PC-9 (cell line): ENCODE measurements at regions not wholly inside any gene's neighbourhood (a gene's known extent, or its start where the extent isn't known, plus 50 kb on each side); places are given as distances from the start of the nearest gene placed in this dataset.
A peak's percentile ranks its signal among the peaks of the same experiment; 100 is the strongest.

Experiments used
- BruUV-seq: library from RNA; stranded (reverse); fragments of 400-500 nt; replicated peaks from 2 replicates; lab custom pipeline; 2021; lab: Mats Ljungman, UMichigan
- CTCF ChIA-PET: fragments of 300-600 bp; sonication (Branson Sonifier 250); formaldehyde crosslinking; loops from one replicate; lab custom pipeline; 2022; ENCODE audit warnings: antibody characterized with exemption; lab: Charles Lee
- POLR2A ChIA-PET: fragments of 300-600 bp; sonication (Branson Sonifier 250); formaldehyde crosslinking; loops from one replicate; lab custom pipeline; 2022; ENCODE audit warnings: antibody characterized with exemption; ENCODE audit not compliant: unreplicated experiment; lab: Charles Lee
- DNase-seq, 2 experiments: peaks; one replicate each; pipeline versions ENCODE4 v3.0.0 to v3.0.0-alpha.2; 2015 to 2022; ENCODE audit warnings: mixed read lengths in 1 of 2
- H2AFZ ChIP-seq: fragments of 200-600 bp; sonication (generic); 2 replicates; pipeline ENCODE4 v1.8.1; 2017; ENCODE audit warnings: antibody characterized with exemption
- H3F3A ChIP-seq: fragments of 200-600 bp; sonication (generic); 2 replicates; pipeline ENCODE4 v1.8.1; 2017; ENCODE audit warnings: antibody characterized with exemption, mild to moderate bottlenecking, low read depth; ENCODE audit not compliant: insufficient read depth
- H3K27ac ChIP-seq: fragments of 200-600 bp; sonication (generic); 2 replicates; pipeline ENCODE4 v1.6.1; 2016; ENCODE audit warnings: mixed run types
- H3K27me3 ChIP-seq: fragments of 200-600 bp; sonication (generic); 2 replicates; pipeline ENCODE4 v1.6.1; 2016; ENCODE audit warnings: low read depth, mixed run types; ENCODE audit not compliant: insufficient read depth
- H3K36me3 ChIP-seq: fragments of 200-600 bp; sonication (generic); 2 replicates; pipeline ENCODE4 v1.6.1; 2016; ENCODE audit warnings: low read depth, mixed run types
- H3K4me1 ChIP-seq: fragments of 200-600 bp; sonication (generic); replicated peaks from 2 replicates; pipeline ENCODE4 v1.6.1; 2016; ENCODE audit warnings: mixed run types; ENCODE audit not compliant: insufficient read depth
- H3K4me2 ChIP-seq: fragments of 200-600 bp; sonication (generic); 2 replicates; pipeline ENCODE4 v1.6.1; 2017; ENCODE audit warnings: mixed run types
- H3K4me3 ChIP-seq: fragments of 200-600 bp; sonication (generic); 2 replicates; pipeline ENCODE4 v1.6.1; 2016; ENCODE audit warnings: mixed run types
- H3K79me2 ChIP-seq: fragments of 200-600 bp; sonication (generic); 2 replicates; pipeline ENCODE4 v1.6.1; 2017; ENCODE audit warnings: low read depth, mixed run types
- H3K9me2 ChIP-seq: fragments of 200-600 bp; sonication (generic); 2 replicates; pipeline ENCODE4 v1.8.1; 2017; ENCODE audit warnings: mild to moderate bottlenecking; ENCODE audit not compliant: insufficient read depth
- H3K9me3 ChIP-seq: fragments of 200-600 bp; sonication (generic); 2 replicates; pipeline ENCODE4 v1.8.1; 2016; ENCODE audit warnings: low read depth; ENCODE audit not compliant: insufficient read depth
- H4K20me1 ChIP-seq: fragments of 200-600 bp; sonication (generic); 2 replicates; pipeline ENCODE4 v1.8.1; 2017; ENCODE audit not compliant: insufficient read depth
- EZH2 ChIP-seq: fragments of 200-600 bp; sonication (generic); IDR thresholded peaks from 2 replicates; pipeline ENCODE4 v1.8.0; 2017; ENCODE audit warnings: antibody characterized with exemption, low read depth
- intact Hi-C: fragments of 100-400 bp; cut with micrococcal nuclease; formaldehyde crosslinking; loops from one replicate; pipeline ENCODE4 v1.10.0; 2022; ENCODE audit not compliant: unreplicated experiment
- TF ChIP-seq, protein P1 (sequence below): fragments of 200-600 bp; sonication (generic); conservative IDR thresholded peaks from 2 replicates; pipeline ENCODE4 v1.6.1; 2017; ENCODE audit warnings: mixed run types, antibody characterized with exemption, mild to moderate bottlenecking, moderate library complexity

DNA sequence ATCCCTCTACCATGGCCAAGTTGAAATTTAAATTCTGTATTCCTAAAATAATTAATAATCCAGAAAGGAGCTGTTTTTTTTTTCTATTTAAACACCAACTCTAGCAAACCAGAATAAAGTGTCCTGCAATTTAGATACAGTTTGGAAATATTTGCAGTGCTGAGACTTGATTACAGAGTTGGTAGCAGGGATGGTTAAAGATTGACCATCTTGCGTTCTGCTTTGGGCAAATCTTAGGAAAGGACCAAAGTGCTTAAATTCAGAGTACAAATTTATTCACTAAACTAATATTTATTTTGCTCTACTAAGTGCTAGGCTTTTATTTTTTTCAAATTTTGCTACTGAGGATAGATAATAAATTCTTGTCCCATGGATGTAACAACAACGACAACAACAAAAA lies 180.2 kb upstream of the AADAT start:
- ChIA-PET CTCF (no interaction called here), POLR2A (no interaction called here)
- H2AFZ ChIP-seq: no peak overlapping the region
- no peaks in the 10 kb centered on the region for H3K27me3 ChIP-seq
- H3K4me3 ChIP-seq: no peak overlapping the region
- no peak for TF ChIP-seq EZH2
- TF ChIP-seq, protein P1, sequence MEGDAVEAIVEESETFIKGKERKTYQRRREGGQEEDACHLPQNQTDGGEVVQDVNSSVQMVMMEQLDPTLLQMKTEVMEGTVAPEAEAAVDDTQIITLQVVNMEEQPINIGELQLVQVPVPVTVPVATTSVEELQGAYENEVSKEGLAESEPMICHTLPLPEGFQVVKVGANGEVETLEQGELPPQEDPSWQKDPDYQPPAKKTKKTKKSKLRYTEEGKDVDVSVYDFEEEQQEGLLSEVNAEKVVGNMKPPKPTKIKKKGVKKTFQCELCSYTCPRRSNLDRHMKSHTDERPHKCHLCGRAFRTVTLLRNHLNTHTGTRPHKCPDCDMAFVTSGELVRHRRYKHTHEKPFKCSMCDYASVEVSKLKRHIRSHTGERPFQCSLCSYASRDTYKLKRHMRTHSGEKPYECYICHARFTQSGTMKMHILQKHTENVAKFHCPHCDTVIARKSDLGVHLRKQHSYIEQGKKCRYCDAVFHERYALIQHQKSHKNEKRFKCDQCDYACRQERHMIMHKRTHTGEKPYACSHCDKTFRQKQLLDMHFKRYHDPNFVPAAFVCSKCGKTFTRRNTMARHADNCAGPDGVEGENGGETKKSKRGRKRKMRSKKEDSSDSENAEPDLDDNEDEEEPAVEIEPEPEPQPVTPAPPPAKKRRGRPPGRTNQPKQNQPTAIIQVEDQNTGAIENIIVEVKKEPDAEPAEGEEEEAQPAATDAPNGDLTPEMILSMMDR: no peak
- intact Hi-C loops: no loop called here
- no peaks in the 10 kb centered on the region for H3K79me2 ChIP-seq
- H3K36me3 ChIP-seq: no peaks in the 10 kb centered on the region
- no peaks in the 10 kb centered on the region for H3K9me3 ChIP-seq
- H3K4me1 ChIP-seq: no peaks in the 10 kb centered on the region
- no peak for DNase-seq
- H4K20me1 ChIP-seq: no peaks in the 10 kb centered on the region
- no peak overlapping the region for H3K27ac ChIP-seq
- no peaks in the 10 kb centered on the region for H3F3A ChIP-seq
- no peak overlapping the region for H3K4me2 ChIP-seq
- H3K9me2 ChIP-seq: no peaks in the 10 kb centered on the region
- BruUV-seq: no TSS peak

GRCh38 chr4:170259631-170260153 lies 169.9 kb upstream of the AADAT start:
- peak; percentile 63 to 70 for DNase-seq
- CTCF ChIA-PET: interaction anchor here (0.6 to 0.7 kb wide), 3 partner anchors 10 to 1947 kb away, joined by 3 to 7 read pairs (median 6); no protein-coding TSS in a partner anchor
- Histone ChIP-seq H3K4me2 (no peak overlapping the region), H2AFZ (no peak overlapping the region), H3K9me3 (no peaks in the 10 kb centered on the region), H3F3A (no peaks in the 10 kb centered on the region), H3K4me3 (no peak overlapping the region), H4K20me1 (no peaks in the 10 kb centered on the region), H3K36me3 (no peaks in the 10 kb centered on the region), H3K27me3 (no peaks in the 10 kb centered on the region), H3K9me2 (no peaks in the 10 kb centered on the region), H3K4me1 (no peaks in the 10 kb centered on the region), H3K79me2 (no peaks in the 10 kb centered on the region), H3K27ac (no peak overlapping the region)
- BruUV-seq: no TSS peak
- intact Hi-C loops: loop anchor here (1.0 to 2.0 kb wide), 3 partner anchors 121 to 1943 kb away; no protein-coding TSS in a partner anchor
- TF ChIP-seq, protein P1: peak; percentile 89
- no peak for TF ChIP-seq EZH2
- POLR2A ChIA-PET: no interaction called here

- ChIA-PET CTCF (no interaction called here), POLR2A (interaction anchor here (0.6 kb wide), 1 partner anchor 10 kb away, joined by 4 read pairs; no protein-coding TSS in a partner anchor)
- no peaks in the 10 kb centered on the region for H3K9me3 ChIP-seq
- no peak for TF ChIP-seq EZH2
- TF ChIP-seq, protein P1: no peak
- H3K4me1 ChIP-seq: no peaks in the 10 kb centered on the region
- no peaks in the 10 kb centered on the region for H4K20me1 ChIP-seq
- H3K4me2 ChIP-seq: no peak overlapping the region
- H3F3A ChIP-seq: no peaks in the 10 kb centered on the region
- intact Hi-C loops: no loop called here
- DNase-seq: no peak
- BruUV-seq: no TSS peak
- no peak overlapping the region for H3K27ac ChIP-seq
- H3K36me3 ChIP-seq: no peaks in the 10 kb centered on the region
- H3K79me2 ChIP-seq: no peaks in the 10 kb centered on the region
- H3K4me3 ChIP-seq: no peak overlapping the region
- H2AFZ ChIP-seq: no peak overlapping the region
- H3K27me3 ChIP-seq: no peaks in the 10 kb centered on the region
- H3K9me2 ChIP-seq: no peaks in the 10 kb centered on the region
Measured at GRCh38 chr4:170256807-170257206, 167.1 kb upstream of the AADAT start.
